GM18873 (cell line): ENCODE measurements at regions not wholly inside any gene's neighbourhood (a gene's known extent, or its start where the extent isn't known, plus 50 kb on each side); places are given as distances from the start of the nearest gene placed in this dataset.
"Not testable (repeated sequence)": the region's sequence is repeated elsewhere in the genome, so short reads cannot be mapped to it uniquely, and the experiment has no call there.

ENCODE experiments used
- ATAC-seq: cut with Tn5 transposase; IDR thresholded peaks from one replicate; pipeline ENCODE4 v1.9.1; 2021; ENCODE audit warnings: mild to moderate bottlenecking, moderate library complexity, moderate number of reproducible peaks; ENCODE audit not compliant: unreplicated experiment, low FRiP score

GRCh38 chr13:50376895-50377575, 361.8 kb downstream of the KCNRG start:
- ATAC-seq, result no peak

- no peak for ATAC-seq
These were observed 362.6 kb downstream of the KCNRG start for GRCh38 chr13:50377726-50378270.

- ATAC-seq, result no peak
These were observed 363.3 kb downstream of the KCNRG start for GRCh38 chr13:50378509-50379044.

- ATAC-seq, result no peak
These were observed 364.3 kb downstream of the KCNRG start for GRCh38 chr13:50379584-50379983.

GRCh38 chr13:50380905-50381304, 365.7 kb downstream of the KCNRG start:
- ATAC-seq, result no peak

- ATAC-seq, result no peak
These were observed 367.3 kb downstream of the KCNRG start for GRCh38 chr13:50382511-50382910.

- ATAC-seq, result no peak
These were observed 367.7 kb downstream of the KCNRG start for GRCh38 chr13:50382951-50383350.

GRCh38 chr13:50384724-50385123, 369.5 kb downstream of the KCNRG start:
- ATAC-seq, result no peak

GRCh38 chr13:50386541-50387050, 371.4 kb downstream of the KCNRG start:
- no peak for ATAC-seq

GRCh38 chr13:50387051-50387581, 371.9 kb downstream of the KCNRG start:
- ATAC-seq, result no peak

GRCh38 chr13:50388481-50388880, 373.2 kb downstream of the KCNRG start:
- no peak for ATAC-seq

GRCh38 chr13:50389726-50390125, 374.5 kb downstream of the KCNRG start:
- ATAC-seq, result no peak

- ATAC-seq, result no peak
These were observed 375.4 kb downstream of the KCNRG start for GRCh38 chr13:50390503-50391248.

GRCh38 chr13:50392977-50393376, 377.7 kb downstream of the KCNRG start:
- ATAC-seq, result no peak

GRCh38 chr13:50393628-50394027, 378.4 kb downstream of the KCNRG start:
- no peak for ATAC-seq

- ATAC-seq, result no peak
These were observed 380.8 kb downstream of the KCNRG start for GRCh38 chr13:50396001-50396400.

GRCh38 chr13:50396618-50397017, 381.4 kb downstream of the KCNRG start:
- ATAC-seq, result not testable (repeated sequence)

- no peak for ATAC-seq
These were observed 384.9 kb downstream of the KCNRG start for GRCh38 chr13:50400035-50400726.

GRCh38 chr13:50401049-50401505, 385.8 kb downstream of the KCNRG start:
- ATAC-seq, result no peak

GRCh38 chr13:50401721-50402465, 386.6 kb downstream of the KCNRG start:
- no peak for ATAC-seq
